ENCODE measurements at regions not wholly inside any gene's neighbourhood (a gene's known extent, or its start where the extent isn't known, plus 50 kb on each side); places are given as distances from the start of the nearest gene placed in this dataset.

DNA sequence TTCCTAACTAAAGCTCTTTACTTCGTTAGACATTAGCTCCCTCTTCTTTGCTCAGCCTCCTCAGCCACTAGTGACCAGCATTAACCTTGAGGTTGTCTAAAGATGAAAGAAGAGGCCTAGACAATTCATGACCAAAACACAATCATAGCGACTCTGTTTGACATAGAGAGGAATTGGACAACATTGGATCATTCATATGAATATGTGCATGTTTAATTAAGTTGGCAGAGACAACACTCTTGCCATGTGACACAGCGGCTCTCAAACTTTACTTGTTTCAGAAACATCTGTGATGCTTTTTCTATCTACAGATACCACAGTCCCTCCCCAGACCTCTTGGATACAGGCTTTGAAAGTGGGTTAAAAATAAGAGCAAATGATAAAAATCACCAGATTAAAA is 81.7 kb downstream of the LINC00237 start:
- no peak for TF ChIP-seq CTCF (IDR thresholded peaks at IDR 0.05; ENCODE audit: insufficient read depth, low read depth, low read length, missing control alignments)
- no peak overlapping the region for H3K4me3 ChIP-seq (ENCODE audit: low read length)
- DNase-seq (ENCODE audit: low read depth), result no peak

GRCh38 chr20:21022925-21023324 is 83.2 kb downstream of the LINC00237 start:
- no peak overlapping the region for H3K4me3 ChIP-seq (ENCODE audit: low read length)
- no peak for DNase-seq (ENCODE audit: low read depth)
- no peak for TF ChIP-seq CTCF (IDR thresholded peaks at IDR 0.05; ENCODE audit: insufficient read depth, low read depth, low read length, missing control alignments)

GRCh38 chr20:21021472-21021790 is 84.7 kb downstream of the LINC00237 start:
- no peak for TF ChIP-seq CTCF (IDR thresholded peaks at IDR 0.05; ENCODE audit: insufficient read depth, low read depth, low read length, missing control alignments)
- no peak for DNase-seq (ENCODE audit: low read depth)
- no peak overlapping the region for H3K4me3 ChIP-seq (ENCODE audit: low read length)

DNA sequence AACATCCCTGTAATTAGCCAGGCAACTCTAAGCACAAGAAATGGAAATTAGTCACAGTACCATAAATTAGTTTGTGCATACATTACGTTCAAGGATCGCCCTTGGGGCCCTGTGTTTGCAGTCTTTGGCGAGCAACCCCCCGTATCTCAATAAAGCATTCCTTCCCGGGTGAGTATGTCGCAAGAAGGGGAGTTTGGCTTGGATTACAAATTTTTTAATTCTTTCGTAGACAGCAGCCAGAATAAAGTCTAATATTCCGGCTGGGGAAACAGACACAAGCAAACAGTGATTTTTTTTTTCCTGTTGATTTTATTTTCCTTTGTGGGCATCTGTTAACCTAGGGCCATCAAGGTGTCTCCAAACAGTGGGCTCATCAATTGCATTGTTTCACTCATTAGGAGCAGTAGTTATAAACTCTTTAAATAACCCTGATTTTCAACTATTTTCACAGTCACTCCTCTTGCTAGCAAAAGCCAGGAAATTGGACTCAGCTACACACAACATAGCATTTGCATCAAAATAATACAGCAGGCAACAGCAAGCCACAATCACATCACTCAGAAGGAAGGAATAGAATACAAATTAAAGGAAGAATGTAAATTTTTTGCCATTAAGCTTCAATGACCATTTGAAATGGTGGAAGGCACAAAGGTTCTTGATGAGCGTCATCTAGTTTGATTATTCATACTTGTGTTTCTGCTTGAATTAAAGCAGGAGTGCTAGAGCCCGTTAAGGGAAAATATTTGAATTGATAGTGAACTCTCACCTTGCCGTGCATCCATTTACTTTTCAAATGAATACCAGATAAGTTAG is 85.3 kb downstream of the LINC00237 start:
- no peak overlapping the region for H3K4me3 ChIP-seq (ENCODE audit: low read length)
- no peak for TF ChIP-seq CTCF (IDR thresholded peaks at IDR 0.05; ENCODE audit: insufficient read depth, low read depth, low read length, missing control alignments)
- DNase-seq (ENCODE audit: low read depth), result no peak

DNA sequence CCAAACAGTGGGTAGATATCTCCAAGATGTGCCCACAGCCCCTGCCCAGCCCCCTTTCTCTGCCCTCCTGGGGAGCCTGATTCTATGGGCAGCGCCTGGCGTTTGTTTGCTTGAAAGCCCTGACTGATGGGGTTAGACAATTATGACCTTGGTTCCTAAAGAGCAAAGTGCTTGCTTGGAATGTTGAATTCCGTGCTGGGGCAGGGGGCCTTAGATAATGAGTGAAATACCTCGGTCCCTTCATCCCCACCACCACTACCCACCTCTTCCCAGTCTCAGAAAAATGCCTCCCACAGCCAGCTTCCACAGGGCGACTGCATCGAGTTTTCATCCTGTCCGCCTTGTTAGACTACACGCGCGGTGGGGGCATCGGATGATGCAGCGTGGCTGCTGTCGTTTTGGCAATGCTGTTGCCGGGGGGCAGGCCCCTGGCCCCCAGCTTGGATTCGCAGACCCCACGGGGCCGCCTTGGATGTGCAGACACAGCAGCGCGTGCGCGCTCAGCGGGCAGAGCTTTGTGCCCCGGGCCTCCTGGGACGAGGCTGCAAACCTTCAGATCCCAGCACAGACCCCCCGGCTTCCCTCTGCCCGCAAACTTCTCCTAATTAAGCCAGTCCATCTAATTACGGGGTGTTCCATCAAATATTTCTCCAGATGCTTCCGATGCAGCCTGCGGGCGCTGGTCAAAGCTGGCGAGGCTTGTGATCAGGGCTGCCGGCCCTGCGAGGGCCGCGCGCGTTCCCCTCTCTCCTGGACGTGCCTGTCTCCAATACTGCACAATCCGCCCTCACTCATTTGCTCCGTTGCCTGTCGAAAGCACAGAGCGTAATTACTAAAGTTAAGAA is 86.1 kb downstream of the LINC00237 start:
- H3K4me3 ChIP-seq (ENCODE audit: low read length), result no peak overlapping the region
- TF ChIP-seq CTCF (IDR thresholded peaks at IDR 0.05; ENCODE audit: insufficient read depth, low read depth, low read length, missing control alignments), result no peak
- no peak for DNase-seq (ENCODE audit: low read depth)

- no peak overlapping the region for H3K4me3 ChIP-seq (ENCODE audit: low read length)
- TF ChIP-seq CTCF (IDR thresholded peaks at IDR 0.05; ENCODE audit: insufficient read depth, low read depth, low read length, missing control alignments), result no peak
- DNase-seq (ENCODE audit: low read depth), result no peak
Observed at GRCh38 chr20:21019468-21019813, 86.7 kb downstream of the LINC00237 start.
